ENCODE measurements at regions not wholly inside any gene's neighbourhood (a gene's known extent, or its start where the extent isn't known, plus 50 kb on each side); places are given as distances from the start of the nearest gene placed in this dataset.
"Not testable (repeated sequence)": the region's sequence is repeated elsewhere in the genome, so short reads cannot be mapped to it uniquely, and the experiment has no call there.

DNA sequence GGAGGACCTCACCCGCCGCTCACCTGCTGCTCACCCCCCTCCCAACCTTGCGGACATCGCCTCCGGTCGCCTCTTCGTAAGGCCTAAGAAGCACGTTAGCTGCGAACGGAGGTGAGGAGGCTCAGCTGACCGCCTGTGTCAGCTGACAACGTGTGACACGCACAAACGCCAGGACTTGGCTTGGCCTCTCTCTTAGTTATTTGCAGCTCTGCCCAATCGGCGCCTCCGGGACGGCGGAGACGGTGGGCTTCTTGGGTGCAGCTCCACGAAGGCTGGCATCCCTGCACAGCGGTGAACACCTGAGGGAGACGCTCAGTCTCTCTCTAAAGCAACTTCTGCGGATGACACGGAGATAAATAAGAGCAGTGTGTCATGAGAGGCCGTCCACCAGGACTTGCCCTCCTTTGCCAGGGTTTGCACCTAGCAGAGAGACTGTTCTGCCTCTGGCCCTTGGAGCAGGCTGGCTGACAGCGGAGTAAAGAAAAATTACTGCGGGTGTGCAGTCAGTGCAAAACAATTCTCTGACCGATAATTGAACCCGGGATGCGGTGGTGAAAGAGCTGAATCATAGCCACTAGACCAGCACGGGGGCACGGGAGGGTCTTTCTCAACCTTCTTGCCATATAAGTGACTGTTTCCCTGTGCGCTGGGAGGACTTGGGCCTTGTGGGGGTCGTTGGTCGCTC lies 318.9 kb downstream of the FAM72C start:
- Histone ChIP-seq H3K4me3 (no peak overlapping the region), H3K36me3 (ENCODE audit: control insufficient read depth in 4 of 4, insufficient read depth in 4 of 4, low read length in 4 of 4) (no peaks in the 10 kb centered on the region), H3K27me3 (ENCODE audit: control insufficient read depth in 3 of 3, insufficient read depth in 3 of 3, low read length in 2 of 3) (peaks cover 0 to 49% (median 10%) of the 10 kb centered on the region in 3 donors), H3K9ac (ENCODE audit: insufficient read depth in 1 of 2, low read length in 2 of 2) (no peak overlapping the region), H3K4me1 (ENCODE audit: control insufficient read depth in 5 of 5, insufficient read depth in 5 of 5, low read length in 5 of 5) (no peaks in the 10 kb centered on the region), H3K9me3 (ENCODE audit: control insufficient read depth in 4 of 4, insufficient read depth in 3 of 4, low read length in 3 of 4) (peaks cover 0 to 33% (median 0%) of the 10 kb centered on the region in 4 donors), H3K27ac (ENCODE audit: low read depth in 1 of 2, low read length in 1 of 2) (no peak overlapping the region)
- ATAC-seq (ENCODE audit: insufficient read depth, low FRiP score) = no peak
- no peak for TF ChIP-seq CTCF (IDR thresholded peaks at IDR 0.05; ENCODE audit: control extremely low read depth, extremely low read depth)
- 12 to 26% methylated on average over 36 of the region's 36 CpGs for WGBS, 2 donors
- DNase-seq = no peak

- Histone ChIP-seq H3K36me3 (ENCODE audit: control insufficient read depth in 4 of 4, insufficient read depth in 4 of 4, low read length in 4 of 4) (no peaks in the 10 kb centered on the region), H3K9me3 (ENCODE audit: control insufficient read depth in 4 of 4, insufficient read depth in 3 of 4, low read length in 3 of 4) (peaks cover 0 to 31% (median 0%) of the 10 kb centered on the region in 4 donors), H3K27me3 (ENCODE audit: control insufficient read depth in 3 of 3, insufficient read depth in 3 of 3, low read length in 2 of 3) (peaks cover 0 to 49% (median 10%) of the 10 kb centered on the region in 3 donors), H3K9ac (ENCODE audit: insufficient read depth in 1 of 2, low read length in 2 of 2) (no peak overlapping the region), H3K4me1 (ENCODE audit: control insufficient read depth in 5 of 5, insufficient read depth in 5 of 5, low read length in 5 of 5) (no peaks in the 10 kb centered on the region), H3K27ac (ENCODE audit: low read depth in 1 of 2, low read length in 1 of 2) (no peak overlapping the region), H3K4me3 (no peak overlapping the region)
- ATAC-seq (ENCODE audit: insufficient read depth, low FRiP score) (no peak), DNase-seq (no peak)
- TF ChIP-seq CTCF (IDR thresholded peaks at IDR 0.05; ENCODE audit: control extremely low read depth, extremely low read depth) = no peak
- 11 to 18% methylated on average over 21 to 22 of the region's 22 CpGs for WGBS, 2 donors
Observed at GRCh38 chr1:143652187-143652586, 319.6 kb downstream of the FAM72C start.

DNA sequence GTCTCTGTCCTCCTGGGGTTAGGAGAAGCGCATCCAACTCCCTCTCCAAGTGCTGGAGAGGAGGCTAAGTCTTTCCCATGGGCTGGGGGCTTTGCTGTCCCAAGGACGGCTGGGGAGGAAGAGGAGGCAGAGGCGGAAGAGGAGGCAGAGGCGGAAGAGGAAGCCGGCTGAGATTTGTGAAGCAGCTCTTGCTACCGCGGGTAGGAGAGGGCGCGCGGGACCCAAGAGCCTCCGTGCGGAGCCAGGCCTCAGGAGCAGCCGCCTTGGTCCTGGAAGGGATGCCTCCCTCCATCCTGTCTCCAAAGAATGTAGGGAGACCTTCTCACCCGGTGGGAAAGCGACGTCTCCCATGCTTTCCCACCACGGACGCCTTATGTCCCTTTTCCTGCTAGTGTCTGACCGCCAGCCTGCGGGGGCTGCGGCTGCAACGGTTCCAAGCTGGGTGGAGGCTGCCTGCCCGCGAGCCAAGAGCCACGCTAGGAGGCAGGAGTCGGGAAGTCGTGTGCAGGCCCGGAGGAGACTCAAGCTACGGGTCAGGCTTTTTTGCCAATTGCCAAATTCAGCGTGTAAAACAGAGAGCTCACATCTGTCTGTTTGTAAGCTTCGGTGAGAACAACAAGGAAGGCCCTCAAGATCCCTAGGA lies 320.3 kb downstream of the FAM72C start:
- Histone ChIP-seq H3K27me3 (ENCODE audit: control insufficient read depth in 3 of 3, insufficient read depth in 3 of 3, low read length in 2 of 3) (peaks cover 0 to 53% (median 10%) of the 10 kb centered on the region in 3 donors), H3K4me1 (ENCODE audit: control insufficient read depth in 5 of 5, insufficient read depth in 5 of 5, low read length in 5 of 5) (no peaks in the 10 kb centered on the region), H3K27ac (ENCODE audit: low read depth in 1 of 2, low read length in 1 of 2) (no peak overlapping the region), H3K9ac (ENCODE audit: insufficient read depth in 1 of 2, low read length in 2 of 2) (no peak overlapping the region), H3K36me3 (ENCODE audit: control insufficient read depth in 4 of 4, insufficient read depth in 4 of 4, low read length in 4 of 4) (no peaks in the 10 kb centered on the region), H3K4me3 (no peak overlapping the region), H3K9me3 (ENCODE audit: control insufficient read depth in 4 of 4, insufficient read depth in 3 of 4, low read length in 3 of 4) (peaks cover 0 to 31% (median 0%) of the 10 kb centered on the region in 4 donors)
- 10 to 14% methylated on average over 31 of the region's 31 CpGs for WGBS, 2 donors
- DNase-seq (no peak), ATAC-seq (ENCODE audit: insufficient read depth, low FRiP score) (no peak)
- no peak for TF ChIP-seq CTCF (IDR thresholded peaks at IDR 0.05; ENCODE audit: control extremely low read depth, extremely low read depth)

DNA sequence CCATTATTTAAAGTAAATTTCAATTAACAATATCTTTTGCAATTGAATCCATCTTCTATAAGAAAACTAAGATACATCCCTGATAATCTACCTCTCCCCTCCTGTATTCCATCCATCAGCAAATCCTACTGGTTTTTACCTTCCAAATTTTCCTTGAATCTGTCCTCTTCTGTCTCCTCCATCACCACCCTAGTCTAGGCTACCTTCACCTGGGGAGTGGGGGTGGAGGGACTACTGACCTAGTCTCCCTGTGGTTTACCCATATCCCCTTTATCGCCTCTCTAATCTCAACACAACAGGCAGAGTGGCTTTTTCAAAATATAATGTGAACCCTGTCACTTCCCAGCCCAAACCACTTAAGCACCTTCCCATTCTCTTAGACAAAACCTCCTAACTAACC lies 327.8 kb downstream of the FAM72C start:
- ATAC-seq (ENCODE audit: insufficient read depth, low FRiP score); DNase-seq; H3K4me1 ChIP-seq (ENCODE audit: control insufficient read depth in 5 of 5, insufficient read depth in 5 of 5, low read length in 5 of 5); H3K9ac ChIP-seq (ENCODE audit: insufficient read depth in 1 of 2, low read length in 2 of 2); H3K27ac ChIP-seq (ENCODE audit: low read depth in 1 of 2, low read length in 1 of 2); H3K4me3 ChIP-seq; H3K9me3 ChIP-seq (ENCODE audit: control insufficient read depth in 4 of 4, insufficient read depth in 3 of 4, low read length in 3 of 4); H3K36me3 ChIP-seq (ENCODE audit: control insufficient read depth in 4 of 4, insufficient read depth in 4 of 4, low read length in 4 of 4): not testable (repeated sequence)
- peaks cover 0 to 29% (median 9%) of the 10 kb centered on the region in 3 donors for H3K27me3 ChIP-seq (ENCODE audit: control insufficient read depth in 3 of 3, insufficient read depth in 3 of 3, low read length in 2 of 3)
- WGBS, 2 donors = 10 to 31% methylated on average over 1 of the region's 1 CpG

Data from lung (tissue), 11 donors.